K562 (cell line): ENCODE measurements at regions not wholly inside any gene's neighbourhood (a gene's known extent, or its start where the extent isn't known, plus 50 kb on each side); places are given as distances from the start of the nearest gene placed in this dataset.

Experiments
- CSDE1 ChIP-seq, 2 experiments: fragments of 450-650 bp; IDR thresholded peaks; 2 replicates each; pipeline ENCODE4 v1.6.1; 2016; ENCODE audit warnings: mild to moderate bottlenecking in 1 of 2
- CXXC5 ChIP-seq: fragments of 250-450 bp; sonication (Bioruptor Pico); IDR thresholded peaks from 2 replicates; pipeline ENCODE4 v1.8.0; 2022; ENCODE audit warnings: inconsistent platforms, mild to moderate bottlenecking, moderate library complexity
- DMBX1 ChIP-seq: fragments of 250-450 bp; sonication (Bioruptor Pico); IDR thresholded peaks from 2 replicates; pipeline ENCODE4 v1.8.0; 2022; ENCODE audit warnings: inconsistent platforms, mild to moderate bottlenecking, moderate library complexity, borderline replicate concordance
- ERF ChIP-seq: fragments of 450-650 bp; formaldehyde crosslinking; IDR thresholded peaks from 2 replicates; pipeline ENCODE4 v1.4.0; 2020; ENCODE audit warnings: mild to moderate bottlenecking, mixed read lengths
- FOSL1 ChIP-seq: fragments of 200-800 bp; sonication (Bioruptor generic); conservative IDR thresholded peaks from 2 replicates; pipeline ENCODE4 v1.6.1; 2016; ENCODE audit warnings: missing genetic modification characterization, missing compliant biosample characterization
- HMG20B ChIP-seq: fragments of 250-450 bp; sonication (Bioruptor Pico); IDR thresholded peaks from 2 replicates; pipeline ENCODE4 v1.5.0; 2021; ENCODE audit warnings: mild to moderate bottlenecking
- KHSRP ChIP-seq: fragments of 450-650 bp; IDR thresholded peaks from 2 replicates; pipeline ENCODE4 v1.6.1; 2017
- MAFG ChIP-seq: fragments of 450-650 bp; conservative IDR thresholded peaks from 2 replicates; pipeline ENCODE4 v1.6.1; 2016; ENCODE audit warnings: missing genetic modification characterization, missing compliant biosample characterization
- NCOA4 ChIP-seq: fragments of 450-650 bp; IDR thresholded peaks from 2 replicates; pipeline ENCODE4 v1.6.1; 2018; ENCODE audit warnings: mild to moderate bottlenecking; ENCODE audit not compliant: partially characterized antibody
- NCOA6 ChIP-seq: fragments of 450-650 bp; IDR thresholded peaks from 2 replicates; pipeline ENCODE4 v1.6.1; 2017; ENCODE audit warnings: mild to moderate bottlenecking
- NEUROD1 ChIP-seq: fragments of 150-350 bp; IDR thresholded peaks from 2 replicates; pipeline ENCODE4 v1.6.1; 2014; ENCODE audit warnings: borderline replicate concordance, low read length, low read depth; ENCODE audit not compliant: partially characterized antibody
- NFXL1 ChIP-seq: fragments of 450-650 bp; formaldehyde crosslinking; IDR thresholded peaks from 2 replicates; pipeline ENCODE4 v1.4.0; 2021; ENCODE audit warnings: mild to moderate bottlenecking
- SAFB ChIP-seq: fragments of 200-400 bp; formaldehyde crosslinking; IDR thresholded peaks from 2 replicates; pipeline ENCODE4 v1.6.1; 2017; ENCODE audit warnings: low read depth, low read length, borderline replicate concordance
- SMAD4 ChIP-seq: fragments of 250-450 bp; sonication (Bioruptor Pico); conservative IDR thresholded peaks from 2 replicates; pipeline ENCODE4 v1.8.0; 2021; ENCODE audit warnings: inconsistent platforms, mild to moderate bottlenecking, moderate library complexity
- SRSF1 ChIP-seq: fragments of 200-400 bp; formaldehyde crosslinking; IDR thresholded peaks from 2 replicates; pipeline ENCODE4 v1.6.1; 2017; ENCODE audit warnings: mild to moderate bottlenecking, low read depth, low read length, moderate library complexity
- TFAM ChIP-seq: fragments of 250-450 bp; sonication (Bioruptor Pico); conservative IDR thresholded peaks from 2 replicates; pipeline ENCODE4 v1.5.0; 2021; ENCODE audit warnings: mild to moderate bottlenecking, moderate library complexity
- ZNF124 ChIP-seq: sonication (generic); formaldehyde crosslinking; IDR thresholded peaks from 2 replicates; pipeline ENCODE4 v1.8.1; 2022; ENCODE audit warnings: missing genetic modification reagents
- ZNF780A ChIP-seq: fragments of 250-450 bp; sonication (Bioruptor Pico); IDR thresholded peaks from 2 replicates; pipeline ENCODE4 v1.5.0; 2021; ENCODE audit warnings: mild to moderate bottlenecking
- TF ChIP-seq, protein P1 (sequence below): fragments of 450-650 bp; IDR thresholded peaks from 2 replicates; pipeline ENCODE4 v1.6.1; 2016; ENCODE audit warnings: mild to moderate bottlenecking
- TF ChIP-seq, protein P2 (sequence below): fragments of 250-450 bp; sonication (Bioruptor Pico); IDR thresholded peaks from 2 replicates; pipeline ENCODE4 v1.4.0; 2020
- TF ChIP-seq, protein P3 (sequence below): fragments of 250-450 bp; sonication (Bioruptor Pico); IDR thresholded peaks from 2 replicates; pipeline ENCODE4 v1.9.0; 2021; ENCODE audit warnings: mild to moderate bottlenecking

DNA sequence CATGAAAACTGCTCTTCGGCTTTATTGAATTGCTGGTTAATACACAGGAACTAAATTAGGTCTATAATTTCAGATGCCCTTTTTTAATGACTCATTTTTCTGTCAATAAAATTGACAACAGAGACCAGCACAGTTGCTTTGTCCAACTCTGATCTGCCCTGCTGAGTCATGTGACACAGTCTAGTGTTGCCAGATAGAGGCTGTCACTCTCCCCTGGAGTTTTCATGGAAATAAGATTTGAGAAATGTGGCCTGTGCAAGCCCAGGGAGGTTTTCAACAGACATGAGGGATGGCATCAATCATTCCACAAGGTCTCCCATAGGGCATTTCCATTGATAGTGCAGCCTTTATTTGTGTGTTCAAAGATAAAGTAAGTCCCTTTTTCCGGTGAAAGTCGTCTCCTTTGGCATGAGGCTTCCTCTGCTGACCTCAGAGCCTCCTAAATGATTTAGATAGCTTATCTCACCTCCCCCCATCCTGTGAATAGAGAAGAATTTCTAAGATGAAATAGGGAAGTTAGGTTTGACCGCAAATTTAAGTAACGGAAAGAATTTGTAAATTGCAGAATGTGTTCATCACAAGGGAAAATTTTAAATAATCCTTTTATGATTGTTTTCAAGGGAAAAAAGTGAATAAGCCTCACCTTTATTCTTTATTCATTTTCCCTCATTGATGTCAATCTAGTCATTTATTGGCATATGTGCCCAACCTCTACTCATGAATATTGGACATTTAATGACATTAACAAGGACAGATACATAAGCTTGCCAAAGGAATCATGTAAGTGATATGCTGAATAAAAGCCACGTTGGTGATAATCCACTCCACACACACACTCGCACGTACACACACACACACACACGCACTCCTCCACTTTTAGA, 277.7 kb downstream of the ADGB start (continued):
- TF ChIP-seq, protein P1, sequence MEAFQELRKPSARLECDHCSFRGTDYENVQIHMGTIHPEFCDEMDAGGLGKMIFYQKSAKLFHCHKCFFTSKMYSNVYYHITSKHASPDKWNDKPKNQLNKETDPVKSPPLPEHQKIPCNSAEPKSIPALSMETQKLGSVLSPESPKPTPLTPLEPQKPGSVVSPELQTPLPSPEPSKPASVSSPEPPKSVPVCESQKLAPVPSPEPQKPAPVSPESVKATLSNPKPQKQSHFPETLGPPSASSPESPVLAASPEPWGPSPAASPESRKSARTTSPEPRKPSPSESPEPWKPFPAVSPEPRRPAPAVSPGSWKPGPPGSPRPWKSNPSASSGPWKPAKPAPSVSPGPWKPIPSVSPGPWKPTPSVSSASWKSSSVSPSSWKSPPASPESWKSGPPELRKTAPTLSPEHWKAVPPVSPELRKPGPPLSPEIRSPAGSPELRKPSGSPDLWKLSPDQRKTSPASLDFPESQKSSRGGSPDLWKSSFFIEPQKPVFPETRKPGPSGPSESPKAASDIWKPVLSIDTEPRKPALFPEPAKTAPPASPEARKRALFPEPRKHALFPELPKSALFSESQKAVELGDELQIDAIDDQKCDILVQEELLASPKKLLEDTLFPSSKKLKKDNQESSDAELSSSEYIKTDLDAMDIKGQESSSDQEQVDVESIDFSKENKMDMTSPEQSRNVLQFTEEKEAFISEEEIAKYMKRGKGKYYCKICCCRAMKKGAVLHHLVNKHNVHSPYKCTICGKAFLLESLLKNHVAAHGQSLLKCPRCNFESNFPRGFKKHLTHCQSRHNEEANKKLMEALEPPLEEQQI: peak; percentile 94
- TF ChIP-seq SAFB: no peak
- peak; percentile 83 for TF ChIP-seq CXXC5 (CRISPR knock-in tag)
- TF ChIP-seq FOSL1: peak; percentile 97
- TF ChIP-seq KHSRP: peak; percentile 76
- no peak for TF ChIP-seq NCOA4
- TF ChIP-seq NFXL1 (CRISPR knock-in tag): 0 out of 2 replicates have a peak, but pooled peaks have one; percentile 33
- peak; percentile 57; the same call in 1 of the 2 replicates for TF ChIP-seq ERF (CRISPR knock-in tag)
- TF ChIP-seq, protein P2, sequence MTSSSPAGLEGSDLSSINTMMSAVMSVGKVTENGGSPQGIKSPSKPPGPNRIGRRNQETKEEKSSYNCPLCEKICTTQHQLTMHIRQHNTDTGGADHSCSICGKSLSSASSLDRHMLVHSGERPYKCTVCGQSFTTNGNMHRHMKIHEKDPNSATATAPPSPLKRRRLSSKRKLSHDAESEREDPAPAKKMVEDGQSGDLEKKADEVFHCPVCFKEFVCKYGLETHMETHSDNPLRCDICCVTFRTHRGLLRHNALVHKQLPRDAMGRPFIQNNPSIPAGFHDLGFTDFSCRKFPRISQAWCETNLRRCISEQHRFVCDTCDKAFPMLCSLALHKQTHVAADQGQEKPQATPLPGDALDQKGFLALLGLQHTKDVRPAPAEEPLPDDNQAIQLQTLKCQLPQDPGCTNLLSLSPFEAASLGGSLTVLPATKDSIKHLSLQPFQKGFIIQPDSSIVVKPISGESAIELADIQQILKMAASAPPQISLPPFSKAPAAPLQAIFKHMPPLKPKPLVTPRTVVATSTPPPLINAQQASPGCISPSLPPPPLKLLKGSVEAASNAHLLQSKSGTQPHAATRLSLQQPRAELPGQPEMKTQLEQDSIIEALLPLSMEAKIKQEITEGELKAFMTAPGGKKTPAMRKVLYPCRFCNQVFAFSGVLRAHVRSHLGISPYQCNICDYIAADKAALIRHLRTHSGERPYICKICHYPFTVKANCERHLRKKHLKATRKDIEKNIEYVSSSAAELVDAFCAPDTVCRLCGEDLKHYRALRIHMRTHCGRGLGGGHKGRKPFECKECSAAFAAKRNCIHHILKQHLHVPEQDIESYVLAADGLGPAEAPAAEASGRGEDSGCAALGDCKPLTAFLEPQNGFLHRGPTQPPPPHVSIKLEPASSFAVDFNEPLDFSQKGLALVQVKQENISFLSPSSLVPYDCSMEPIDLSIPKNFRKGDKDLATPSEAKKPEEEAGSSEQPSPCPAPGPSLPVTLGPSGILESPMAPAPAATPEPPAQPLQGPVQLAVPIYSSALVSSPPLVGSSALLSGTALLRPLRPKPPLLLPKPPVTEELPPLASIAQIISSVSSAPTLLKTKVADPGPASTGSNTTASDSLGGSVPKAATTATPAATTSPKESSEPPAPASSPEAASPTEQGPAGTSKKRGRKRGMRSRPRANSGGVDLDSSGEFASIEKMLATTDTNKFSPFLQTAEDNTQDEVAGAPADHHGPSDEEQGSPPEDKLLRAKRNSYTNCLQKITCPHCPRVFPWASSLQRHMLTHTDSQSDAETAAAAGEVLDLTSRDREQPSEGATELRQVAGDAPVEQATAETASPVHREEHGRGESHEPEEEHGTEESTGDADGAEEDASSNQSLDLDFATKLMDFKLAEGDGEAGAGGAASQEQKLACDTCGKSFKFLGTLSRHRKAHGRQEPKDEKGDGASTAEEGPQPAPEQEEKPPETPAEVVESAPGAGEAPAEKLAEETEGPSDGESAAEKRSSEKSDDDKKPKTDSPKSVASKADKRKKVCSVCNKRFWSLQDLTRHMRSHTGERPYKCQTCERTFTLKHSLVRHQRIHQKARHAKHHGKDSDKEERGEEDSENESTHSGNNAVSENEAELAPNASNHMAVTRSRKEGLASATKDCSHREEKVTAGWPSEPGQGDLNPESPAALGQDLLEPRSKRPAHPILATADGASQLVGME: 0 out of 2 replicates have a peak, but pooled peaks have one; percentile 14
- TF ChIP-seq SMAD4: peak; percentile 97
- TF ChIP-seq, protein P3, sequence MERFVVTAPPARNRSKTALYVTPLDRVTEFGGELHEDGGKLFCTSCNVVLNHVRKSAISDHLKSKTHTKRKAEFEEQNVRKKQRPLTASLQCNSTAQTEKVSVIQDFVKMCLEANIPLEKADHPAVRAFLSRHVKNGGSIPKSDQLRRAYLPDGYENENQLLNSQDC: no peak
- no peak for TF ChIP-seq ZNF124
- TF ChIP-seq MAFG: peak; percentile 88
- TF ChIP-seq ZNF780A (CRISPR knock-in tag): peak; percentile 63; the same call in 1 of the 2 replicates
- TF ChIP-seq NEUROD1: peak; percentile 93
- peak; percentile 63 for TF ChIP-seq NCOA6
- no peak for TF ChIP-seq HMG20B (CRISPR knock-in tag)
- 0 out of 4 replicates have a peak, but pooled peaks of 1 of the 2 experiments have one; percentile 27 for TF ChIP-seq CSDE1 (IDR thresholded peaks at IDR 0.05)
- TF ChIP-seq SRSF1: no peak
- TF ChIP-seq TFAM (CRISPR knock-in tag): no peak
- peak; percentile 62; the same call in 1 of the 2 replicates for TF ChIP-seq DMBX1 (CRISPR knock-in tag)
